Panc1 (cell line): ENCODE measurements at regions not wholly inside any gene's neighbourhood (a gene's known extent, or its start where the extent isn't known, plus 50 kb on each side); places are given as distances from the start of the nearest gene placed in this dataset.

Source experiments
- ATAC-seq: fragments of 200-7000 bp; cut with Tn5 transposase; 2 replicates; pipeline ENCODE4 v1.9.1; 2020; ENCODE audit warnings: mild to moderate bottlenecking, moderate library complexity
- BruUV-seq: library from RNA; stranded (reverse); fragments of 400-500 nt; replicated peaks from 2 replicates; lab custom pipeline; 2021; lab: Mats Ljungman, UMichigan
- CTCF ChIA-PET: fragments of 300-600 bp; sonication (Branson Sonifier 250); formaldehyde crosslinking; loops from one replicate; lab custom pipeline; 2022; ENCODE audit warnings: antibody characterized with exemption; lab: Charles Lee
- POLR2A ChIA-PET: fragments of 300-600 bp; sonication (Branson Sonifier 250); formaldehyde crosslinking; loops from one replicate; lab custom pipeline; 2022; ENCODE audit warnings: antibody characterized with exemption; lab: Charles Lee
- DNase-seq: peaks from one replicate; pipeline ENCODE4 v3.0.0-alpha.2; 2010; ENCODE audit warnings: low read depth, low spot score
- H3K27ac ChIP-seq: 2 replicates; pipeline ENCODE4 v1.5.1; 2011; ENCODE audit warnings: mild to moderate bottlenecking, low read length, inconsistent platforms
- H3K27me3 ChIP-seq: fragments of 200-500 bp; sonication (Bioruptor generic); 2 replicates; pipeline ENCODE4 v1.6.0; 2014; ENCODE audit warnings: low read length, inconsistent platforms; ENCODE audit not compliant: control insufficient read depth, insufficient read depth
- H3K36me3 ChIP-seq: fragments of 200-500 bp; sonication (Bioruptor generic); 2 replicates; pipeline ENCODE4 v1.5.1; 2014; ENCODE audit warnings: inconsistent platforms, mild to moderate bottlenecking, low read length, moderate library complexity; ENCODE audit not compliant: control insufficient read depth, insufficient read depth
- H3K4me1 ChIP-seq: 2 replicates; pipeline ENCODE4 v1.5.1; 2011; ENCODE audit warnings: inconsistent platforms, mild to moderate bottlenecking, low read length, moderate library complexity; ENCODE audit not compliant: control insufficient read depth, insufficient read depth
- H3K4me3 ChIP-seq, 2 experiments: 2 replicates each; pipeline ENCODE4 v1.5.1; 2011 to 2012; ENCODE audit warnings: low read depth in 2 of 2, low read length in 2 of 2, mild to moderate bottlenecking in 2 of 2, inconsistent platforms in 1 of 2, moderate library complexity in 1 of 2
- H3K9me3 ChIP-seq: fragments of 200-500 bp; sonication (Bioruptor generic); 2 replicates; pipeline ENCODE4 v1.5.1; 2014; ENCODE audit warnings: low read depth, mild to moderate bottlenecking, inconsistent platforms, low read length, moderate library complexity; ENCODE audit not compliant: control insufficient read depth, insufficient read depth
- CTCF ChIP-seq: fragments of 450-650 bp; IDR thresholded peaks from 2 replicates; pipeline ENCODE4 v1.5.1; 2017; ENCODE audit warnings: mild to moderate bottlenecking
- POLR2AphosphoS5 ChIP-seq: IDR thresholded peaks from 2 replicates; pipeline ENCODE4 v1.6.1; 2012; ENCODE audit warnings: mild to moderate bottlenecking, low read depth, low read length, moderate library complexity
- REST ChIP-seq, 2 experiments: IDR thresholded peaks; 2 replicates each; pipeline ENCODE4 v1.6.1; 2011 to 2012; ENCODE audit warnings: low read depth in 2 of 2, control low read depth in 1 of 2, low read length in 1 of 2, mild to moderate bottlenecking in 1 of 2, moderate library complexity in 1 of 2; ENCODE audit not compliant: insufficient read depth in 1 of 2
- SIN3A ChIP-seq: IDR thresholded peaks from 2 replicates; pipeline ENCODE4 v1.6.1; 2012; ENCODE audit warnings: low read depth, mild to moderate bottlenecking, low read length, moderate library complexity, borderline replicate concordance; ENCODE audit not compliant: insufficient read depth
- TCF7L2 ChIP-seq: IDR thresholded peaks from 2 replicates; pipeline ENCODE4 v1.6.1; 2011; ENCODE audit warnings: mild to moderate bottlenecking, low read depth, low read length, inconsistent platforms
- in situ Hi-C: cut with HindIII; loops from 2 replicates; pipeline ENCODE4 v1.10.0; 2016; ENCODE audit warnings: low sequenced_read_pairs, low pct_unique_long_range_greater_than_20kb
- intact Hi-C: fragments of 100-400 bp; cut with micrococcal nuclease; formaldehyde crosslinking; loops from one replicate; pipeline ENCODE4 v1.10.0; 2022; ENCODE audit not compliant: unreplicated experiment

DNA sequence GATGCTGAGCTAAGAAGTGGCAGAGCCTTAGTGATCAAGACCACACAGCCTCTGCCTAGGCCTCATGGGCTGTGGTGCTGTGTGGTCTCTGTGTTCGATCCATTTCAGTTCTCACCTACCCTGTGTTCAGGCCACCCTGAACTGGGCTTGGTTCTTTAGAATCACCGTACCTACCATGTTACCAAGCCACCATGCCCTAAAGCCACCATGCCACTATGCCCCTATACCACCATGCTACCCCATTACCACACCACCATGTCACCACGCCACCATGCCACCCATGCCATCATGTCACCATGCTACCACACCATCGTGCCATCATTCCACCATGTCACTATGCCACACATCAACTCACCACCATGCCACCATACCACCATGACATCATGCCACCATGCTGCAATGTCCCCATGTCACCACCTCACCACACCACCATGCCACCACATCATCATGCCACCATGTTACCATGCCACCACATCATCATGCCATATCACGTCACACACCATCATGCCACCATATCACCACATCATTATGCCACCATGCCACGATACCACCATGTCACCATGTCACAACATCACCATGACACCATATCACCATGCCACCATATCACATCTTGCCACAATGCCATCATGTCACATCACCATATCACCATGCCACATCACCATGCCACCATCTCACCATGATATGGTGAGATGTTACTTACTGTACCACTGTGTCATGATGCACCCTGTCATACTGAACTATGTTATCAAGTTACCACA is 191.0 kb upstream of the ARL4C start:
- peaks cover 18% of the 10 kb centered on the region; the same call in 1 of the 2 replicates for H3K4me1 ChIP-seq
- no peak overlapping the region for H3K27ac ChIP-seq
- no peaks in the 10 kb centered on the region for H3K9me3 ChIP-seq
- TF ChIP-seq POLR2AphosphoS5 (no peak), TCF7L2 (no peak), REST (IDR thresholded peaks at IDR 0.05; ENCODE audit: insufficient read depth in 1 of 2, low read depth in 2 of 2, low read length in 1 of 2) (no peak), SIN3A (no peak)
- DNase-seq (no peak), ATAC-seq (no peak)
- H3K36me3 ChIP-seq: no peaks in the 10 kb centered on the region
- in situ Hi-C loops (no loop called here), intact Hi-C loops (no loop called here)
- no peak overlapping the region for H3K4me3 ChIP-seq
- POLR2A ChIA-PET: no interaction called here
- CTCF ChIA-PET: no interaction called here
- no peaks in the 10 kb centered on the region for H3K27me3 ChIP-seq
- BruUV-seq: no TSS peak

DNA sequence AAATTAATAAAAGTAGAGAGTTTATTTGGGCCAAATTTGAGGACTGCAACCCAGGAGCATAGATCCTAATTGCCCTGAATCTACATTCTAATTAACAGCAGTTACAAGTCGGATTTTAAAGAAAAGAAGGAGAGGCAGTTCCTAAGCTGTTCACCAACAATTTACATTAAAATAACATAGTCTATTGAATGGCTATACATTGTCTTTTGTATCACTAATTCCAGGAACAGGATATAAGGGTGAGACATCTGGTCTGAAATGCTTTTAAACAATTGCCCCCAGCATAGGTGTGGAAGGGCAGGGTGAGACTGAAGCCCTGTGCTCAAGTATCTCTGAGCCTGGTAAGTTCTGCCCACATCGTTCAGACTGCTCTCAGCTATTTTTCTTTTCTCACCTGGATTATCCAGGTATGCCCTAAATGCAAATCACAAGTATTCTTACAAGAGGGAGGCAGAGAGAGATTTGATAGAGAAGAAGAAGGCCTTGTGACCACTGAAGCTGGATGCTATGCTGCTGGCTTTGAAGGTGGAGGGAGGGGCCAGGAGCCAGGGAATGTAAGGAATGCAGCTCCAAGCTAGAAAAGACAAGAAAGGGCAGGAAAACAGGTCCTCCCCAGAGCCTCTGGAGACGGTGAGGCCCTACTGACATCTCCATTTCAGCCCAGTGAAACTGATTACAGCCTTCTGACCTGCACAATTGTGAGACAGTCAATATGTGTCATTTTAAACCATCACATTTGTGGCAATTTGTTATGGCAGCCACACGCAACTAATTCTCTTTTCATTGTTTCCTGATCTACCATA is 189.4 kb upstream of the ARL4C start:
- ChIA-PET POLR2A (no interaction called here), CTCF (no interaction called here)
- Histone ChIP-seq H3K4me3 (no peak overlapping the region), H3K27ac (no peak overlapping the region), H3K36me3 (no peaks in the 10 kb centered on the region), H3K4me1 (peaks cover 10% of the 10 kb centered on the region; the same call in 1 of the 2 replicates), H3K9me3 (no peaks in the 10 kb centered on the region), H3K27me3 (no peaks in the 10 kb centered on the region)
- in situ Hi-C loops: no loop called here
- BruUV-seq: no TSS peak
- intact Hi-C loops: no loop called here
- TF ChIP-seq CTCF (no peak), POLR2AphosphoS5 (no peak), TCF7L2 (no peak), SIN3A (no peak), REST (IDR thresholded peaks at IDR 0.05; ENCODE audit: insufficient read depth in 1 of 2, low read depth in 2 of 2, low read length in 1 of 2) (no peak)
- ATAC-seq (no peak), DNase-seq (no peak)
